ENCODE measurements at regions not wholly inside any gene's neighbourhood (a gene's known extent, or its start where the extent isn't known, plus 50 kb on each side); places are given as distances from the start of the nearest gene placed in this dataset.
A peak's percentile ranks its signal among the peaks of the same experiment; 100 is the strongest.
"Not testable (repeated sequence)": the region's sequence is repeated elsewhere in the genome, so short reads cannot be mapped to it uniquely, and the experiment has no call there.

- DNase-seq (ENCODE audit: low read depth) = no peak
Measured at GRCh38 chr3:72276806-72277205, 491.9 kb upstream of the PROK2 start.

- no peak for DNase-seq (ENCODE audit: low read depth)
Measured at GRCh38 chr3:72275331-72275751, 490.4 kb upstream of the PROK2 start.

- DNase-seq (ENCODE audit: low read depth) = peak; percentile 74
Measured at GRCh38 chr3:72274493-72275330, 489.8 kb upstream of the PROK2 start.

- peak; percentile 51 for DNase-seq (ENCODE audit: low read depth)
Measured at GRCh38 chr3:72273615-72274014, 488.7 kb upstream of the PROK2 start.

GRCh38 chr3:72272356-72272755, 487.4 kb upstream of the PROK2 start:
- no peak for DNase-seq (ENCODE audit: low read depth)

- DNase-seq (ENCODE audit: low read depth) = no peak
Measured at GRCh38 chr3:72271923-72272322, 487.0 kb upstream of the PROK2 start.

GRCh38 chr3:72271216-72271615, 486.3 kb upstream of the PROK2 start:
- no peak for DNase-seq (ENCODE audit: low read depth)

- no peak for DNase-seq (ENCODE audit: low read depth)
Measured at GRCh38 chr3:72270730-72271129, 485.8 kb upstream of the PROK2 start.

GRCh38 chr3:72270072-72270681, 485.2 kb upstream of the PROK2 start:
- DNase-seq (ENCODE audit: low read depth) = peak; percentile 91

GRCh38 chr3:72269475-72269874, 484.5 kb upstream of the PROK2 start:
- no peak for DNase-seq (ENCODE audit: low read depth)

GRCh38 chr3:72266921-72267524, 482.1 kb upstream of the PROK2 start:
- DNase-seq (ENCODE audit: low read depth) = not testable (repeated sequence)

GRCh38 chr3:72266016-72266370, 481.0 kb upstream of the PROK2 start:
- DNase-seq (ENCODE audit: low read depth) = no peak

- DNase-seq (ENCODE audit: low read depth) = no peak
Measured at GRCh38 chr3:72265256-72266015, 480.5 kb upstream of the PROK2 start.

- DNase-seq (ENCODE audit: low read depth) = no peak
Measured at GRCh38 chr3:72263223-72263990, 478.5 kb upstream of the PROK2 start.

GRCh38 chr3:72262736-72263135, 477.8 kb upstream of the PROK2 start:
- no peak for DNase-seq (ENCODE audit: low read depth)

- no peak for DNase-seq (ENCODE audit: low read depth)
Measured at GRCh38 chr3:72261566-72262564, 476.9 kb upstream of the PROK2 start.

GRCh38 chr3:72260588-72260910, 475.6 kb upstream of the PROK2 start:
- no peak for DNase-seq (ENCODE audit: low read depth)

- DNase-seq (ENCODE audit: low read depth) = no peak
Measured at GRCh38 chr3:72259755-72260587, 475.0 kb upstream of the PROK2 start.

- no peak for DNase-seq (ENCODE audit: low read depth)
Measured at GRCh38 chr3:72258361-72259141, 473.6 kb upstream of the PROK2 start.

Data from GM04504 (cell line).